MCF 10A (cell line): ENCODE measurements at regions not wholly inside any gene's neighbourhood (a gene's known extent, or its start where the extent isn't known, plus 50 kb on each side); places are given as distances from the start of the nearest gene placed in this dataset.

Experiments
- BruUV-seq: library from RNA; stranded (reverse); fragments of 400-500 nt; replicated peaks from 2 replicates; lab custom pipeline; 2021; lab: Mats Ljungman, UMichigan
- CTCF ChIA-PET: fragments of 300-600 bp; sonication (Branson Sonifier 250); formaldehyde crosslinking; extraction: SDS; loops from one replicate; lab custom pipeline; 2021; ENCODE audit warnings: antibody characterized with exemption, inconsistent platforms; lab: Yijun Ruan, JAX
- POLR2A ChIA-PET: fragments of 300-600, 350-650 bp; sonication (Branson Sonifier 250); formaldehyde crosslinking; extraction: SDS; loops from one replicate; lab custom pipeline; 2020; ENCODE audit warnings: antibody characterized with exemption, inconsistent platforms; lab: Yijun Ruan, JAX
- DNase-seq: peaks from one replicate; pipeline ENCODE4 v3.0.0-alpha.2; 2018; ENCODE audit not compliant: unreplicated experiment
- H3K27ac Mint-ChIP-seq: one replicate; pipeline ENCODE4 v1.8.0; 2022; ENCODE audit warnings: mild to moderate bottlenecking, low read depth, mixed read lengths; ENCODE audit not compliant: unreplicated experiment
- H3K27me3 Mint-ChIP-seq: one replicate; pipeline ENCODE4 v1.8.0; 2022; ENCODE audit warnings: mixed read lengths; ENCODE audit not compliant: insufficient read depth, unreplicated experiment
- H3K36me3 Mint-ChIP-seq: one replicate; pipeline ENCODE4 v1.8.0; 2022; ENCODE audit warnings: mild to moderate bottlenecking, moderate library complexity, mixed read lengths; ENCODE audit not compliant: insufficient read depth, unreplicated experiment
- H3K4me1 Mint-ChIP-seq: one replicate; pipeline ENCODE4 v1.8.0; 2022; ENCODE audit warnings: mixed read lengths; ENCODE audit not compliant: insufficient read depth, unreplicated experiment
- H3K4me3 Mint-ChIP-seq: one replicate; pipeline ENCODE4 v1.8.0; 2022; ENCODE audit warnings: mild to moderate bottlenecking, moderate library complexity, mixed read lengths; ENCODE audit not compliant: unreplicated experiment
- H3K9me3 Mint-ChIP-seq: one replicate; pipeline ENCODE4 v1.8.0; 2022; ENCODE audit warnings: mixed read lengths; ENCODE audit not compliant: unreplicated experiment
- CTCF ChIP-seq: fragments of 200-600 bp; IDR thresholded peaks from one replicate; pipeline ENCODE4 v1.8.0; 2022; ENCODE audit warnings: antibody characterized with exemption, mild to moderate bottlenecking; ENCODE audit not compliant: unreplicated experiment
- intact Hi-C: fragments of 100-400 bp; cut with micrococcal nuclease; formaldehyde crosslinking; loops from 2 replicates; pipeline ENCODE4 v1.14.1; 2022

DNA sequence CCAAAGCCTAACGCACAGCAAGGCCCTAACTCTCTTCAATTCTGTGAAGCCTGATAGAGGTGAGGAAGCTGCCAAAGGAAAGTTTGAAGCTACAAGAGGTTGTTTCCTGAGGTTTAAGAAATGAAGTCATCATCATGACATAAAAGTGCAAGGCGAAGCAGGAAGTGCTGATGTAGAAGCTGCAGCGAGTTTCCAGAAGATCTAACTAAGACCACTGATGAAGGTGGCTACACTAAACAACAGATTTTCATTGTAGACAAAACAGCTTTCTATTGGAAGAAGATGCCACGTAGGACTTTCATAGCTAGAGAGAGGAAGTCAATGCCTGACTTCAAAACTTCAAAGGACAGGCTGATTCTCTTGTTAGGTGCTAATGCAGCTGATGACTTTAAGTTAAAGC is 385.6 kb upstream of the OR4E1 start:
- no peak for TF ChIP-seq CTCF
- intact Hi-C loops: no loop called here
- ChIA-PET CTCF (interaction anchor here (1.1 kb wide), 1 partner anchor 25 kb away, joined by 3 read pairs; no protein-coding TSS in a partner anchor), POLR2A (no interaction called here)
- Mint-ChIP-seq H3K27ac (no peak overlapping the region), H3K4me3 (no peak overlapping the region), H3K9me3 (no peaks in the 10 kb centered on the region), H3K4me1 (no peaks in the 10 kb centered on the region), H3K27me3 (peaks cover 94% of the 10 kb centered on the region), H3K36me3 (no peaks in the 10 kb centered on the region)
- DNase-seq: no peak
- BruUV-seq: no TSS peak

GRCh38 chr14:22052795-22053194 is 379.2 kb upstream of the OR4E1 start:
- Mint-ChIP-seq H3K4me3 (no peak overlapping the region), H3K27ac (no peak overlapping the region), H3K9me3 (no peaks in the 10 kb centered on the region), H3K27me3 (peaks cover 95% of the 10 kb centered on the region), H3K4me1 (no peaks in the 10 kb centered on the region), H3K36me3 (no peaks in the 10 kb centered on the region)
- BruUV-seq: no TSS peak
- DNase-seq: no peak
- TF ChIP-seq CTCF: no peak
- ChIA-PET POLR2A (no interaction called here), CTCF (no interaction called here)
- intact Hi-C loops: no loop called here

DNA sequence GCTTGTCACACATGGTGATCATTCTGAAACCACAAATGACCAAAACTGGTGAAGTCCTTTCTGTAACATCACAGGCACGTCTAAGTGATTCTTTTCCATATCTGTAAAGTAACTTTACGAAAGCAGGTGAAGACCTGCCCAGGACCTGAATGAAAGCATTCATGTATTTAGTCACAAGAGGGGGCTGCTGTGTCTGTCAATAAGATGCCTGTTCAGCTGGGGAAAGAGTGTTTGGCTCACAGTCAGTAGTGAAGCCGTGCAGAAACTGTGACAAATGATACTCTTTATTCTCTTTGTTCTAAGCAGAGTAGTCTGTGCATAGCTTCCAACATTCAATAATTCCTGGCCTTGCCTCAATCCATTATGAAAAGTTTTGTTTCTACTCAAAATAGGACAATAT is 373.5 kb upstream of the OR4E1 start:
- ChIA-PET CTCF (interaction anchor here (0.7 to 2.1 kb wide), 4 partner anchors 11 to 129 kb away, joined by 3 to 10 read pairs (median 4); no protein-coding TSS in a partner anchor), POLR2A (no interaction called here)
- Mint-ChIP-seq H3K9me3 (no peaks in the 10 kb centered on the region), H3K36me3 (no peaks in the 10 kb centered on the region), H3K4me1 (no peaks in the 10 kb centered on the region), H3K27me3 (peaks cover 94% of the 10 kb centered on the region), H3K27ac (no peak overlapping the region), H3K4me3 (no peak overlapping the region)
- no TSS peak for BruUV-seq
- intact Hi-C loops: no loop called here
- TF ChIP-seq CTCF: peak; percentile 33
- DNase-seq: peak; percentile 41

- Mint-ChIP-seq H3K9me3 (no peaks in the 10 kb centered on the region), H3K27me3 (peaks cover 96% of the 10 kb centered on the region), H3K4me3 (no peak overlapping the region), H3K36me3 (no peaks in the 10 kb centered on the region), H3K4me1 (no peaks in the 10 kb centered on the region), H3K27ac (no peak overlapping the region)
- DNase-seq: no peak
- CTCF ChIA-PET: interaction anchor here (0.6 to 2.1 kb wide), 4 partner anchors 17 to 54 kb away, joined by 3 to 10 read pairs (median 4); no protein-coding TSS in a partner anchor
- BruUV-seq: no TSS peak
- POLR2A ChIA-PET: no interaction called here
- no peak for TF ChIP-seq CTCF
- intact Hi-C loops: no loop called here
These were observed 372.4 kb upstream of the OR4E1 start for GRCh38 chr14:22046063-22046462.
